Hippocampal formation (tissue), 2 donors: ENCODE measurements at regions not wholly inside any gene's neighbourhood (a gene's known extent, or its start where the extent isn't known, plus 50 kb on each side); places are given as distances from the start of the nearest gene placed in this dataset.

Source experiments
- DNase-seq, 2 donors: peaks; one replicate each; lab custom pipeline; 2025; lab: John Stamatoyannopoulos, UW

GRCh38 chr5:160903076-160903475, 51.1 kb upstream of the ATP10B start:
- DNase-seq = no peak
